Activated naive CD8-positive, alpha-beta T cell treated with anti-CD3 and anti-CD28 coated beads, Interleukin-2, amount 50 U/mL, for 24 hours (primary cell): ENCODE measurements at regions not wholly inside any gene's neighbourhood (a gene's known extent, or its start where the extent isn't known, plus 50 kb on each side); places are given as distances from the start of the nearest gene placed in this dataset.

Experiments
- ATAC-seq: fragments of 150-1000 bp; cut with Tn5 transposase; one replicate; pipeline ENCODE4 v1.10.0; 2021
- DNase-seq: peaks from one replicate; pipeline ENCODE4 v3.0.0; 2021
- H3K27ac Mint-ChIP-seq: one replicate; pipeline ENCODE4 v1.8.0; 2021; ENCODE audit warnings: mild to moderate bottlenecking, mixed read lengths
- H3K27me3 Mint-ChIP-seq: one replicate; pipeline ENCODE4 v1.8.0; 2021; ENCODE audit warnings: mixed read lengths
- H3K36me3 Mint-ChIP-seq: one replicate; pipeline ENCODE4 v1.8.0; 2021; ENCODE audit warnings: low read depth, mixed read lengths
- H3K4me1 Mint-ChIP-seq: one replicate; pipeline ENCODE4 v1.8.0; 2021; ENCODE audit warnings: mixed read lengths
- H3K4me3 Mint-ChIP-seq: one replicate; pipeline ENCODE4 v1.8.0; 2021; ENCODE audit warnings: mild to moderate bottlenecking, moderate library complexity, mixed read lengths
- H3K9me3 Mint-ChIP-seq: one replicate; pipeline ENCODE4 v1.8.0; 2021; ENCODE audit warnings: mixed read lengths

DNA sequence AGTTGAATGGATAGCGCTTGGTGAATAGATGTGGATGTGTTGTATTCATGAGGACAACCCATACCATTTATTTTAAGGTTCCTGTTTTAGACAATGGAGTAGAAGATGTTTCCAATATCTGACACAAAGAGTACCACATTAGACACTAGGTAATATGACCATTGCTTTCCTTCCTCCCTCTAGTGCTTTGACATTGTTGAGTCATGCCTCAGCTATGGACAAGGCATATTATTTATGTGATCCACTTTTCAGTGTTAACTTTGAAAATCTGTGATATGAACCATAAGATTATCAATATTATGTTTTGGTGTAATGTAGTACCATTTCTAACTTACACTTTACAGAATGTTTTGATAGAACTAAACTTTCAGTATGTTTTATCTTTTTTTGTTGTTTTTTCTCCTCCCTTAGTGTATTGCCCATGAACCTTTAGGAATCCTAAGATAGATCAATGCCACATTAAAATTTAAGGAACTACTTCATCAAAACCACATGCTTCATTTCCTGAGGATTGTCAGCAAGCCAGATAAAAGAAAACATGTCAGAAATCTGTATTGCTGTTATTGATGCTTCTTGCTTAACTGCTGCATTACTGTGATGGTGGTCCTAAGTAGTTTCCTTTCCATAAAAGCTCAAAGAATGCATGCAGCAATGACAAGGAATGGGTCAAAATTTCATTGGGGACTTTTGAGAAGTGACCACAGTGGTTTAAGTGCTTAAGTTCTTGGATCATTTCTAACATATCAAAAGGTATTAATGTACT lies 105.0 kb downstream of the PCDH7 start:
- no peak overlapping the region for H3K27ac Mint-ChIP-seq
- H3K36me3 Mint-ChIP-seq, result no peaks in the 10 kb centered on the region
- ATAC-seq, result no peak
- H3K4me1 Mint-ChIP-seq, result no peaks in the 10 kb centered on the region
- no peaks in the 10 kb centered on the region for H3K27me3 Mint-ChIP-seq
- no peak for DNase-seq
- H3K4me3 Mint-ChIP-seq, result no peak overlapping the region
- peaks cover 7% of the 10 kb centered on the region for H3K9me3 Mint-ChIP-seq

DNA sequence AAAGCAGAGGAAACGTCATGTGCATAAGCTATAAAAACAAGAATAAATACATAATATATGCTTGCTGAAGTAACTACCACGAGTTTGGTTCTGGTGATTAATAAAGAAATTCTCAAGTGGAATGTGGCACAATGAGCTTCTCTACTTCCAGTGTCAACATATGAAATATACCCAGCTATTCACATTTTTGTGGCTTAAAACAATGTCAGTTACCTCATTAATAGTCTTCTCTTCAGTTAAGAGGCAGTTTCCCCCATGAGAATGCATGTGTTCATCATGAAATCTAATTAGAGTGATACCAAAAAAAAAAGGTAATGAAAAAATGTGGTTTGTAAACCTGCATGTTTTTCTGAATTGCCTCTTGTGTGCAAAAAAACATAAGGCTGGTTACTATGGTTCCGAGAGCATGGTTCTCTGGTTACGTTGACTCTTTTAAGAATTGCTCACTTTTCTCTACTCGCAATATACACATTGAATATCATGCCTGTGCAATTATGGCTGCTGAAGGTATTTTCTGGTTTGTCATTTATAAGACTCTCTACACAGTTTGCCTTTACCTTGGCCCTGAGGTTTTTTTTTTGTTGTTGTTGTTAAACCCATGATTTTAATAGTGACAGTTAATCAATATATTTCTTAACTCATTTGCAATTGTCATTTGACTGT lies 108.2 kb downstream of the PCDH7 start:
- ATAC-seq (no peak), DNase-seq (no peak)
- Mint-ChIP-seq H3K4me1 (no peaks in the 10 kb centered on the region), H3K27ac (no peak overlapping the region), H3K9me3 (peaks cover 7% of the 10 kb centered on the region), H3K27me3 (no peaks in the 10 kb centered on the region), H3K4me3 (no peak overlapping the region), H3K36me3 (no peaks in the 10 kb centered on the region)

DNA sequence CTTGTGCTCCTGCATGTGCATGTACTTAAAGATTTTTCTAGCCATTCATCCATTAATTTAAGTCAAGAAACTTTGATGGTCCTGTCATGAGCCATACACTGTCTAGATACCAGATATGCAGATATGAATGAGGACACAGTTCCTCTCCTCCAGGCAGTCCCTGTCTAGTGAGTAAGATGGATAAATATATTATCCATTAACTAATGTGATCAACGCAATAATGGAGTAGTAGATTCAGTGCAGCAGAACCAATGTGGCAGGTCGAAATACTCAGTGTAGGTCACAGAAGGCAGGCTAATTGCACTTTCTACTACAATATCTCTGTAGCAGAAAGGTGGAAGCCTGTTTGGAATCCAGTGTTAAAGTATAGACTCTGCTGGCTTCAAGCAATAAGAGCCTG lies 112.5 kb downstream of the PCDH7 start:
- H3K27ac Mint-ChIP-seq, result no peak overlapping the region
- no peaks in the 10 kb centered on the region for H3K27me3 Mint-ChIP-seq
- H3K4me3 Mint-ChIP-seq, result no peak overlapping the region
- no peak for DNase-seq
- H3K4me1 Mint-ChIP-seq, result no peaks in the 10 kb centered on the region
- ATAC-seq, result no peak
- no peaks in the 10 kb centered on the region for H3K36me3 Mint-ChIP-seq
- no peaks in the 10 kb centered on the region for H3K9me3 Mint-ChIP-seq

DNA sequence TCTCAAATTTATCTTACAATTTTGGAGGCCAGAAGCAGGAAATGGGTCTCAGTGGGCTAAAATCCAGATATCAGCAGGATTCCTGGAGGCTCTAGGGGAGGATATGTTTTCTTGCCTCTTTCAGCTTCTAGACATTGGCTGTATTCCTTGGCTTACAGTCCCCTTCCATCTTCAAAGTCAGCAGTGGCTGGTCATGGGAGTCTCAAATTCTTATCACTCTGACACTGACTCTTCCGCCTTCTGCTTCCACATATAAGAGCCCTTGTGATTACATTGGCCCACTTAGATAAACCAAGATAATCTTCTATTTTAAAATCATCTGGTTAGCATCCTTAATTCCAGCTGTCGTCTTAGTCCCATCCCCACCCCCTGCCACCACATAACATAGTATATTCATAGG lies 113.0 kb downstream of the PCDH7 start:
- no peaks in the 10 kb centered on the region for H3K4me1 Mint-ChIP-seq
- H3K27ac Mint-ChIP-seq, result no peak overlapping the region
- H3K36me3 Mint-ChIP-seq, result no peaks in the 10 kb centered on the region

GRCh38 chr4:30835044-30835443 lies 114.9 kb downstream of the PCDH7 start:
- no peak for ATAC-seq
- H3K9me3 Mint-ChIP-seq, result no peaks in the 10 kb centered on the region

More for the DNA sequence above, 113.0 kb downstream of the PCDH7 start:
- DNase-seq, result no peak
- no peak for ATAC-seq
- H3K9me3 Mint-ChIP-seq, result no peaks in the 10 kb centered on the region
- H3K4me3 Mint-ChIP-seq, result no peak overlapping the region
- H3K27me3 Mint-ChIP-seq, result no peaks in the 10 kb centered on the region

GRCh38 chr4:30836231-30836630 lies 116.1 kb downstream of the PCDH7 start:
- DNase-seq (no peak), ATAC-seq (no peak)
- no peak overlapping the region for H3K27ac Mint-ChIP-seq
- no peak overlapping the region for H3K4me3 Mint-ChIP-seq
- no peaks in the 10 kb centered on the region for H3K36me3 Mint-ChIP-seq
- no peaks in the 10 kb centered on the region for H3K4me1 Mint-ChIP-seq
- no peaks in the 10 kb centered on the region for H3K27me3 Mint-ChIP-seq
- H3K9me3 Mint-ChIP-seq, result no peaks in the 10 kb centered on the region

More at GRCh38 chr4:30835044-30835443, 114.9 kb downstream of the PCDH7 start:
- H3K27ac Mint-ChIP-seq, result no peak overlapping the region
- no peak overlapping the region for H3K4me3 Mint-ChIP-seq
- no peak for DNase-seq
- H3K4me1 Mint-ChIP-seq, result no peaks in the 10 kb centered on the region
- H3K36me3 Mint-ChIP-seq, result no peaks in the 10 kb centered on the region
- no peaks in the 10 kb centered on the region for H3K27me3 Mint-ChIP-seq

- H3K9me3 Mint-ChIP-seq, result no peaks in the 10 kb centered on the region
- H3K27me3 Mint-ChIP-seq, result no peaks in the 10 kb centered on the region
- no peaks in the 10 kb centered on the region for H3K36me3 Mint-ChIP-seq
- no peak for DNase-seq
- no peak overlapping the region for H3K4me3 Mint-ChIP-seq
- no peaks in the 10 kb centered on the region for H3K4me1 Mint-ChIP-seq
- H3K27ac Mint-ChIP-seq, result no peak overlapping the region
- no peak for ATAC-seq
Observed at GRCh38 chr4:30837131-30837539, 117.0 kb downstream of the PCDH7 start.

DNA sequence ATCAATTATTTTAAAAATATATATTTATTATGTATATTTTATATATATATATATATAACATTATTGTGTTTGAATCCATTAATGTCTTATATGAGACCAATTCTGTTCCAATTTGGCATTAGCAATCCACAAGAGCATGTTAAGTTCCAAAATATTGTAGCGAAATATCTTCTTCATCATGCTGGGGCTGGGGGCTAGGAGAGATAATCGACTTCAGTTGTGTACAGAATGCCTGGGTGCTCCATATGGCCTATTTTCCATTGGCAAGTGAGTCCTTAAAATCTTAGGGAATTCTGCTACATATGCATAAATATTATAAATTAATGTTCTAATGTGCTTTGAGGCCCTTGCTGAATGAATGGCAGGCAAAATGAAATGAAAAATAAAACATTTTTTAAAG lies 117.7 kb downstream of the PCDH7 start:
- Mint-ChIP-seq H3K27ac (no peak overlapping the region), H3K36me3 (no peaks in the 10 kb centered on the region), H3K4me3 (no peak overlapping the region), H3K4me1 (no peaks in the 10 kb centered on the region), H3K27me3 (no peaks in the 10 kb centered on the region), H3K9me3 (no peaks in the 10 kb centered on the region)
- ATAC-seq (no peak), DNase-seq (no peak)

DNA sequence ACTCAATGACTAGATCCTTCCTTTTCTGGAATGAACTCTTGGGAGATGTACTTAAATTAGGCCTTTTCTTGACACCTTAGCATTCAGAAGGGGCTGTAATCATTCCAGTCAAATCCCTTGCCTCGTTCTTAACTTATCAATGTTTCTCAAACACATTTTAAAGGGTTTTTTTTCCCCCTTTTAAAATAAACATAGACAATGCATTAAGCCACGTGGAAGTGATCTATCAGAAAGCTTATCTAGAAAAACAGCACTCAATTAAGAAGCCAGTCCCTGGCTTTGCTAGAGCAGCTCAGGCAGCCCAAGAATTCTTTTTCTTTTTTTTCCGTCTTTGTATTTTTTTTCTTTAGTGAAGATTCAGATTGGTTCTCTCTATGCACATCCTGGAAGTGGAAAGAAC lies 118.2 kb downstream of the PCDH7 start:
- H3K4me3 Mint-ChIP-seq, result no peak overlapping the region
- DNase-seq (no peak), ATAC-seq (no peak)
- H3K4me1 Mint-ChIP-seq, result no peaks in the 10 kb centered on the region
- no peak overlapping the region for H3K27ac Mint-ChIP-seq
- H3K36me3 Mint-ChIP-seq, result no peaks in the 10 kb centered on the region
- H3K27me3 Mint-ChIP-seq, result no peaks in the 10 kb centered on the region
- H3K9me3 Mint-ChIP-seq, result peaks cover under 1% of the 10 kb centered on the region

DNA sequence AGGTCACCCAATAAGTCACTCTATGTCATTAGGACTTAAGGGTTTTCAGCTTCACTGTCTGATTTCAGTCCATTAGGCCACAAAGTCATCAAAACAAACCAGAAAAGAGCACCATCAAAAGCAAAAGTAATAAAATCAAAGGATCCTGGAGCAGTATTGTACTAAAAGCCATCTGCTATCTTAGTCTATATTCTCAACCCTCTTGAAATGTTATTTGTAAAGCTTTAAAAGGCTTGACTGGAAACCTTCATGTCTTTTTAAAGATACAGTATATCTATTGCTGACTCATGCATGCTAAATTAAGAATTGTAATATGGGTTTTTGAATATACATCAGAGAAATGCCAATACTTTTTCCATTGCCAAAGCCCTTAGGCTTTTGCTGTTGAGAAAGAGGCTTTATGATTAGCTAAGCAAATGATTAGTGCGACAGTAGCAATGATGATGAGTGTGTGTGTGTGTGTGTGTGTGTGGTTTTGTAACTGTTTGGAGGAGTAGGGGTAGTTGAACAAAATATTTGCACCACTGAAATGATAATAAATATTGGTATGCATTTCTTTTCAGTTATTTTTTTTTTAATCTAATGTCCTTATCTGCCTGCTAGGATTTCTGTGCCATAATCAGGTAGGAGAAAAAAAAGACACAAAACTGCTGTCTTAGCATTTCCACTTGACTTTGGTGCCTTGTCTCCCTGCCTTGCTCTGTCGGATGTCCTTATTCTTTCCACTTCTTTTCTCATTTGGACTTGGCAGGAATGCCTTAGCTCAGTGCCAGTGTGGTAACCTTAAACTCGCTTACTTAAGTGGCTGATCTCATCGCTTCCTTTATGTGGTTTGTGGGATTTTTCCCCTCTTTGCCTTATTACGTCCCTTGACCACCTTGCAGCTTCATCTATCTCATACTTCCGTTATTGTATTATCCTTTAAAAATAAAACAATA lies 119.7 kb downstream of the PCDH7 start:
- ATAC-seq, result no peak
- H3K4me3 Mint-ChIP-seq, result no peak overlapping the region
- no peaks in the 10 kb centered on the region for H3K36me3 Mint-ChIP-seq
- H3K27me3 Mint-ChIP-seq, result no peaks in the 10 kb centered on the region
- DNase-seq, result no peak
- no peak overlapping the region for H3K27ac Mint-ChIP-seq
- no peaks in the 10 kb centered on the region for H3K4me1 Mint-ChIP-seq
- H3K9me3 Mint-ChIP-seq, result peaks cover 4% of the 10 kb centered on the region

- DNase-seq (no peak), ATAC-seq (no peak)
- Mint-ChIP-seq H3K9me3 (peaks cover 4% of the 10 kb centered on the region), H3K4me1 (no peaks in the 10 kb centered on the region), H3K36me3 (no peaks in the 10 kb centered on the region), H3K4me3 (no peak overlapping the region), H3K27ac (no peak overlapping the region), H3K27me3 (no peaks in the 10 kb centered on the region)
Observed at GRCh38 chr4:30840571-30840970, 120.4 kb downstream of the PCDH7 start.

DNA sequence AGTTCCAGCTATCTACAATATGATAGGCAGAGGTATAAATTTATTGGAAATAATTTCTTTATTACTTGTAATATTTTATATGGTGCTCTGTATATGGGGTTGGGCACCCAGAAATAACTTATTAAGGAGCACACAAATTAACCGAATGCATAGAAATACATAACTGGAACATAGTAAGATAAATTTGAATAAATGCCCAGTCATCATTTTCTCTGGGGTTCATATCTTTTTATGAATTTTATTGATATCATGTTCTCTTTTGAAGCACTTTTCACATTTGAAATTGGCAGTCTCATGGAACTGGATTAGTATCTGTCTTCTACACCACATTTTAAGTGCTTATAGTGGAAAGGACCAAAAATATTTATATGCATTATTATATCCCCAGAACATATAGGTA lies 122.0 kb downstream of the PCDH7 start:
- Mint-ChIP-seq H3K27me3 (no peaks in the 10 kb centered on the region), H3K4me1 (no peaks in the 10 kb centered on the region), H3K27ac (no peak overlapping the region), H3K36me3 (no peaks in the 10 kb centered on the region), H3K9me3 (peaks cover 4% of the 10 kb centered on the region), H3K4me3 (no peak overlapping the region)
- ATAC-seq (no peak), DNase-seq (no peak)

DNA sequence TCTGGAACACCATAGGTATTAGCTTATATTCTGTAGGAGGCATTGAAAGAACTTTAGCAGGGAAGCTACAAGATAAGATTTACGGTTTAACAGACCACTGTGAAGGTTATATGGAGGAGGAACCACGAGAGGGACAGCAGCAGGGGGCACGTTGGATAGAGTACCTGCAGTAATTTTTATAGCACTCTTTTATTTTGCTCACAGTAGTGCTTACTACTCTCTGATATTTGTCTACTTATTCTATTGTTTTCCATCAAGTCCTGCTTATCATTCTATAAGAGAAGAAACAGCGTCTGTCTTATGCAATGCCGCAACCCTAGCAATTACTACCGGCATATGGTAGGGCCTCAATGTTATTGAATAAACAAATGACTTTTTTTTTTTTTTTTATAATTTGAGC lies 122.5 kb downstream of the PCDH7 start:
- DNase-seq (no peak), ATAC-seq (no peak)
- no peak overlapping the region for H3K27ac Mint-ChIP-seq
- no peaks in the 10 kb centered on the region for H3K27me3 Mint-ChIP-seq
- no peaks in the 10 kb centered on the region for H3K4me1 Mint-ChIP-seq
- H3K4me3 Mint-ChIP-seq, result no peak overlapping the region
- H3K9me3 Mint-ChIP-seq, result peaks cover 4% of the 10 kb centered on the region
- no peaks in the 10 kb centered on the region for H3K36me3 Mint-ChIP-seq

DNA sequence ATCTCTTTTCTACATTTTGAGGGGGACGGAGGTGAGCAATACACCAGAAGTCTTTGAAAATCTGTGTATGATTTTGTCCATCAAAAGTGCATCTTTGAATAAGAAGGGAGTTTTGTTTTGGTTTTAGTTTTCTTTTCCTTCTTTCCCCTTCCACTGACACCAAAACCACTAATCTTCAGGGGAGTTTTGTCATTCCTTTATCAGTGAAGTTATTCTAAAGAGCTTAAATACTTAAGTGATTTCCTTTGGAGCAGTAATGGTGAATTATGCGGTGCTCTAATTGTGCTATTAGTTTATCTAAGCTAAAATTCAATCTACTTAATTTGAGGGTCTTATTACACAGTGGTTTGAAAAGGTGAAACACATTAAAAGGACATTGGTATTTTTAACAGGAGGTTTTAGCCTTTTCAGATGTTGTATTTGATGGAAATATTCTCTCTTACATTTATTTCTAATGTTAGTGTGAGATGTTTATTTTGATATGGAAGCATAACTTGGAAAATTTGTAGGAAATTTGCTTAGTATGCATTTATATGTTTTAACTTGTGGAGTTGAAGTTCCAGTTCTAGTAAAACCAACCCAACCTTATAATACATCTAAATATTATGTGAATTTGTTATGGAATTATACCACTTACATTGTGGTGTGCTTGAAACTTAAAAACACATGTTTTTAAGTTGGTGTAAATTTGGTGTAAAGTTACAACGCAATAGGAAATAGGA lies 124.9 kb downstream of the PCDH7 start:
- Mint-ChIP-seq H3K4me3 (no peak overlapping the region), H3K9me3 (peaks cover 4% of the 10 kb centered on the region), H3K4me1 (no peaks in the 10 kb centered on the region), H3K36me3 (no peaks in the 10 kb centered on the region), H3K27me3 (no peaks in the 10 kb centered on the region), H3K27ac (no peak overlapping the region)
- DNase-seq (no peak), ATAC-seq (no peak)
